MG63 (cell line): ENCODE measurements at regions not wholly inside any gene's neighbourhood (a gene's known extent, or its start where the extent isn't known, plus 50 kb on each side); places are given as distances from the start of the nearest gene placed in this dataset.
"Not testable (repeated sequence)": the region's sequence is repeated elsewhere in the genome, so short reads cannot be mapped to it uniquely, and the experiment has no call there.

ENCODE experiments used
- DNase-seq: peaks from one replicate; pipeline ENCODE4 v3.0.0-alpha.2; 2020
- H3K27me3 ChIP-seq: fragments of 250-450 bp; sonication (Bioruptor Pico); 2 replicates; pipeline ENCODE4 v1.5.1; 2020; ENCODE audit warnings: mild to moderate bottlenecking, moderate library complexity
- H3K36me3 ChIP-seq: fragments of 250-450 bp; sonication (Bioruptor Pico); 2 replicates; pipeline ENCODE4 v1.5.1; 2020; ENCODE audit warnings: mild to moderate bottlenecking, moderate library complexity
- H3K4me3 ChIP-seq: fragments of 250-450 bp; sonication (Bioruptor Pico); 2 replicates; pipeline ENCODE4 v1.5.1; 2020; ENCODE audit warnings: mild to moderate bottlenecking, moderate library complexity
- H3K9me3 ChIP-seq: fragments of 250-450 bp; sonication (Bioruptor Pico); 2 replicates; pipeline ENCODE4 v1.5.1; 2020; ENCODE audit warnings: mild to moderate bottlenecking, moderate library complexity

DNA sequence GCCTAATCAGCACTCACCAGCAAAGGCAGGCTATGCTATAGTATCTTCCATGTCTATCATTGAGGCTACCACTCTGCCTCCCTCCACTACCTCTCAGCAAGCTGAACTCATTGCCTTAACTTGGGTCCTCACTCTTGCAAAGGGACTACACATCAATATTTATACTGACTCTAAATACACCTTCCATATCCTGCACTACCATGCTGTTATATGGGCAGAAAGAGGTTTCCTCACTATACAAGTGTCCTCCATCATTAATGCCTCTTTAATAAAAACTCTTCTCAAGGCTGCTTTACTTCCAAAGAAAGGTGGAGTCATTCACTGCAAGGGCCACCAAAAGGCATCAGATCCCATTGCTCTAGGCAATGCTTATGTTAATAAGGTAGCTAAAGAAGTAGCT lies 669.3 kb upstream of the USP15 start:
- not testable (repeated sequence) for H3K27me3 ChIP-seq, DNase-seq, H3K4me3 ChIP-seq, H3K9me3 ChIP-seq, H3K36me3 ChIP-seq

DNA sequence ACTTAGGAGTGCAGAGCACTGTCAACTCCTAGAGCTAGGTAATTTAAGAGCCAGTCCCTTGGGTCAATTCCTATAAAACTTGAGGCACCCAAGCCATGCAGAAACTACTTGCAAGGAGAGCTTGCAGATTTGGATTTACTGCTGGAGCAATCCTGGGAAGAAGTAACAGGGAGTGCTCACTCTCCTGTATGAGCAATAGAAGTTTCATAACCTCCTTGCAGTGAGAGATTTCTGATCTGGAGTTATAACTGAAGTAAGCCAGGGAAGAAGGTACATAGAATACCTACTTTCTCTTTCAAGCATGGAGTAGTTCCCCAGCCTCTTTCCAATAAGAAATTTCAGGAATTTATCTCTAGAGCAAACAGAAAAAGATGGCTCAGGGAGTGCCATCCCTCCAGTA lies 650.1 kb upstream of the USP15 start:
- Histone ChIP-seq H3K27me3 (no peaks in the 10 kb centered on the region), H3K4me3 (no peak overlapping the region), H3K9me3 (no peaks in the 10 kb centered on the region), H3K36me3 (no peaks in the 10 kb centered on the region)
- no peak for DNase-seq

DNA sequence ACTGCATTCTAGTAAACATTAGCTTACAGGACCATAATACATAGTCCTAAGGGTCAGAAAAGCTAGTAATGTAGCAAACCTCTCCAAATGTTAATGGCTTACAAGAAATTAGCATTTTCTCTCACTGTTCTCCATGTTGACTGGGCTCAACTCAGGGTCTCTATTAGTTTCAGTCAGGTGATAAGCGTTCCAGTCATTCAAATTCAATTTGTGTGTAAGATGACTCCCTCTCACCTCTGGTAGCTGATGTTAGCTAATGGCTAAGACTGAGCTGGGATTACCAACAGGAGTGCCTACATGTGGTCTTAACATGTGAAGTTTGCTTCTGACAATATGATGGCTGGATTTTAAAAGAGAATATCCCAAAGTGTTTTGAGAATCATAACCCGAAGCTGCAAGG lies 630.5 kb upstream of the USP15 start:
- H3K4me3 ChIP-seq, result no peak overlapping the region
- no peaks in the 10 kb centered on the region for H3K36me3 ChIP-seq
- no peaks in the 10 kb centered on the region for H3K27me3 ChIP-seq
- DNase-seq, result no peak
- H3K9me3 ChIP-seq, result no peaks in the 10 kb centered on the region

GRCh38 chr12:61646639-61647038 lies 613.6 kb upstream of the USP15 start:
- H3K36me3 ChIP-seq, result no peaks in the 10 kb centered on the region
- H3K27me3 ChIP-seq, result no peaks in the 10 kb centered on the region; the same call in 1 of the 2 replicates
- no peaks in the 10 kb centered on the region for H3K9me3 ChIP-seq
- no peak overlapping the region for H3K4me3 ChIP-seq
- no peak for DNase-seq

DNA sequence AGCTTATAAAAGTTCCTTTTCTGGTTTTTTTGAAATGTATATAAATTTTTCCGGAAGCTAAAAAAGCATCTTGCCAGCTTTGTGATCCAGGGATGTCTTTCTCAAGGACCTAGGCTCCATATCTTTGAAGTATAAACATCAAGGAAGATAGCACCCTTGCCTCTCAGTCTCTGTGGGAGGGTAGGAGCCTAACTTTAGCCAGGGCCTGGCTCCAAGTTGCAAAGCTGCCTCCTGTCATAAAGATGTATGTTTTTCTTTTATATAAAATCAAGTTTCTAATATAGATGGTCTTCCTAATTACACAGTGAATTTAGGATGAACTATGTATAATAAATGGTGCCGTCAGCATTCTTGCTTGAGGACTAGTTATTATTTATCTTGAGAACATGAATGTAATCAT lies 612.6 kb upstream of the USP15 start:
- Histone ChIP-seq H3K36me3 (no peaks in the 10 kb centered on the region), H3K9me3 (no peaks in the 10 kb centered on the region), H3K27me3 (no peaks in the 10 kb centered on the region; the same call in 1 of the 2 replicates), H3K4me3 (no peak overlapping the region)
- DNase-seq, result no peak

- no peak for DNase-seq
- no peaks in the 10 kb centered on the region for H3K36me3 ChIP-seq
- H3K27me3 ChIP-seq, result no peaks in the 10 kb centered on the region
- no peak overlapping the region for H3K4me3 ChIP-seq
- no peaks in the 10 kb centered on the region for H3K9me3 ChIP-seq
Observed at GRCh38 chr12:61652265-61652664, 607.9 kb upstream of the USP15 start.

DNA sequence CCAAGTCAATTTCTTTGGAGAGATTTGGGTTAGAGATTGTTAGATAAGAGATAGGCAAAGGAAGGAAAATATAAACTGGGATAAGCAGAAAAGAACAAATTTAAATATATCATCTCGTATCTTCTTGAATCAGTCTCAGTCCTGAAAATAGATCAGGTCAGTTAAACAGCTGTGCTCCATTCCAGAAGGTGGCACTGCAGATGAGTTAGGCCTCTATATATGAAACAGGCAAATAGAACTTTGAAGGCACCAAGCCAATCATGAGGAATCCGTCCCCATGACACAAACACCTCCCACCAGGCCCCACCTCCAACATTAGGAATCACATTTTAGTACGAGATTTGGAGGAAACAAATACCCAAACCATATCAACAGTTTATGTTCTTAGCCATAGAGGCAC lies 605.5 kb upstream of the USP15 start:
- Histone ChIP-seq H3K36me3 (no peaks in the 10 kb centered on the region), H3K27me3 (no peaks in the 10 kb centered on the region), H3K4me3 (no peak overlapping the region), H3K9me3 (no peaks in the 10 kb centered on the region)
- DNase-seq, result no peak

DNA sequence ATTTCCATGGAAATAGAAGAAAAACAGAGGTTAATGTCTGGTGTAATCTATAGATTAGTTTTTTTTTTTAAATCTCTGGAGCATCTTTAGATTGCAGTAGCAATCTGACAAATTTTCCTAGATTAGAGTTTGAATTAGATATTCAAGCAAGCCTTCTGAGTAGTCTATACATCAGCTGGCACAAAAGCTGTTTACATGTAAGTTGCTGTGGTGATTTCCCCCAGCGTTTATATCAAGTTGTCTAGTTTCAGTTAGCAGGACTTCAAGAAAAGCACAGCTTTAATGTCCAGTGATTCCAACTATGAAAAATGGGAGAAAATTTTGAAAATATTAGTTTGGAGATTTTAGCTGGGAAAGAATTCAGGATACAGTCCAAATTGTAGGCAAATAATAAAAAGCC lies 605.0 kb upstream of the USP15 start:
- H3K27me3 ChIP-seq, result no peaks in the 10 kb centered on the region
- no peak overlapping the region for H3K4me3 ChIP-seq
- H3K9me3 ChIP-seq, result no peaks in the 10 kb centered on the region
- DNase-seq, result no peak
- no peaks in the 10 kb centered on the region for H3K36me3 ChIP-seq

DNA sequence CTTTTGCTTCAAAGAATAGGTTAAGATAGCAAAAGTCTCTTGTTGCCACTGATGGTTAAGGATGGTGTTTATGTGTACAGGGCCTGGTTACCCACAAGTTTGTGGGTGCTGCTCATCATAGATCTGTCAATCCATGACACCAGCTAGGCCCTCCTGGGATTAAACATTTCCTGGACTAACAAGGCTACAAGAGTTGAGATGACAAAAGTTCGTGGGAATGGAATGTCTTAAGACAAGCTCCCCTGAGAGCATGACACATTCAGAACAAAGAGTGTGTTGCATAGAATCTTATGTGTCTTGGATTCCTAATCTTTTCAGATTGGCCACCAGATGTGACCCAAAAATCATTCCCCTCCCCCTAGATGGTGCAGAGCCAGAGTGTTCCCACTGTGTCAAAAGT lies 592.5 kb upstream of the USP15 start:
- no peak for DNase-seq
- no peak overlapping the region for H3K4me3 ChIP-seq
- no peaks in the 10 kb centered on the region for H3K9me3 ChIP-seq
- no peaks in the 10 kb centered on the region for H3K36me3 ChIP-seq
- H3K27me3 ChIP-seq, result no peaks in the 10 kb centered on the region

DNA sequence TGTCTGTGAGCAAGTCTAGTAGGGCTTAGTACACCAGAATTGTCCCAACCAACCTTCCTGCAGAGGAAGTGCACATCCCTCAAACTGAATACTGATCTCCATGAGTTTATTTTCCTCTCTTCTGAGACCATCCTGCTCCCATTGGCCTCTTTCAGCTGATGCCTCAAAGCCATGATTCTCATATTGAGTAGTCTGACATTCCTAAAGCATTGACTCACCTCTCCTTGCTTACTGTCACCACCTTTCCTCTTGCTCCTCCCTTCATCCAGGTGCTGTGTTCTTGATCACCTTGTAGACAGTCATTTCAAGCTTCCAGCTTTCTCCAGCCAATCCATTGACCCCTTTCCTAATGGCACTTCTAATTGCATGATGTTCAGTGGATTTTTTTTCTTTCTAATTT lies 583.7 kb upstream of the USP15 start:
- H3K36me3 ChIP-seq, result no peaks in the 10 kb centered on the region
- H3K9me3 ChIP-seq, result no peaks in the 10 kb centered on the region
- H3K4me3 ChIP-seq, result no peak overlapping the region
- H3K27me3 ChIP-seq, result no peaks in the 10 kb centered on the region
- DNase-seq, result no peak

DNA sequence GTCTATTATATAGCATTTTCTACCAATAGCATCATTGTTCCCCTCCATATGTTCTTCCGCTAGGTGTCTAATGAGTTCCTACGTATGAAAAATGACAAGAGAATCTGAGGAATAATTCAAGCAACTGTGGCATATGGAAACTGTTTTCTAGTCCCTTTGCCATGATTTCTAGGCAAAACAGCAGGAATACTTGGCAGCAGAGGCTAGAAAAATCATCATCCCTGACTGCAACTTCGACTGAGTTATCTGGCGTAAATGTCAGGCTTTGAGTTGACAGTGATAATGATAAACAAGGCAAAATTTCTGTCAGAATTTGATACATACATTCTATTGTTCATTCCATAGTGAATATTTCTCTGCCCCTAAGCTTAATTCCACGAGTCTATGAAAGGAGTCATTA lies 572.8 kb upstream of the USP15 start:
- Histone ChIP-seq H3K36me3 (no peaks in the 10 kb centered on the region), H3K4me3 (no peak overlapping the region), H3K9me3 (no peaks in the 10 kb centered on the region), H3K27me3 (no peaks in the 10 kb centered on the region)
- no peak for DNase-seq

DNA sequence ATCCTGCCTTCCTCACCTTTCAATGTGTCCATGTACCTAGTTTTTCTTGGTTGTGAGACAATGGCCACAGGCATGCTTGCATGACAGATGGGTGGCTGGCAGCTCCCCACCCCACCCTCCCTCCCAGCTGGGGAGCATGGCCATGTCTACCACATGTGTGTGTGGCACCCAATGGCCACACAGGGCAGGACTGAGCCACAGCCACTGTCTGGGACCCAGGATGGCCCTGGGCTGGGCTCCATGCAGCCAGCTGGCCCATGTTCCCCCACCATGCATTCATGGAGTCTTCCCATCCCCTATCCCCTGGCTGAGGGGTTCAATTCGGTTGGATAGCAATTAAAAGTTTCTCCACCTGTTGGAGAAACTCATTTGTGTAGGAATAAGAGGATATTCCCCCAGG lies 566.0 kb upstream of the USP15 start:
- DNase-seq, result no peak
- no peak overlapping the region for H3K4me3 ChIP-seq

DNA sequence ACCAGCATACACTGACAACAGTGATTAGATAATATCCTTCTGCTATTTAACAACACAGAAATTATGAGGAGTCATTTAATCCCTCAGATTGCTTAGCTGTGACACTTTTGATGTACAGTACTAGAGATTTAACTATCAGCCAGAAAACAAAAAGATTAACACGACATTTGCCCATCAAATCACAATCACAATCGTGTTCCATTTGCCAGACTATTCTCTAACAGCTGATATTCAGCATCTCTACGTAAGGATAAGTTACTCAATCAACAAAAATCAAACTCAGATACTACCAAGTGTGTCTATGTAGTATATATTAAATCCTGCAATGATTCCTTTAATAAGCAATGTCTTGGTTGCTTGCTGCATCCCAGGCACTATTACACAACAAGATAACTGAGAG lies 558.7 kb upstream of the USP15 start:
- H3K27me3 ChIP-seq, result no peaks in the 10 kb centered on the region
- H3K9me3 ChIP-seq, result peaks cover 8% of the 10 kb centered on the region; the same call in 1 of the 2 replicates
- DNase-seq, result no peak
- H3K36me3 ChIP-seq, result no peaks in the 10 kb centered on the region
- no peak overlapping the region for H3K4me3 ChIP-seq

More for the DNA sequence above, 566.0 kb upstream of the USP15 start:
- Histone ChIP-seq H3K36me3 (no peaks in the 10 kb centered on the region), H3K27me3 (no peaks in the 10 kb centered on the region), H3K9me3 (peaks cover 8% of the 10 kb centered on the region; the same call in 1 of the 2 replicates)

DNA sequence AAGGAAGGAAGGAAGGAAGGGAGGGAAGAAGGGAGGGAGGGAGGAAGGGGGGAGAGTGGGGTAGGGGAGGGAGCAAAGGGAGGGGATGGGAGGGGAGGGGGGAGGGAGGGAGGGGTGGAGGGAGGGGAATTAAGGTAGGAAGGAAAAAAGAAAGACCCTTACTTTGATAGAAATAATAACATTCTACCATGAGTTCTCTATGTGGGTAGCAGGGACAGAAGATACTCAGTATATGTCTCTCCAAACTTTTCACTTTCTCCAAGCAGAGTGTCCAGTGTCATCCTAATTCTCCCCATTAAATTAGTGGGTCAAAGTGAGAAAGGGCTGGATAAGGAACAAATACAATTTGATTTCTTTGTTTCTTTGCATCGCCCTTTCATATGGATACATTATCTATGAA lies 553.4 kb upstream of the USP15 start:
- no peak overlapping the region for H3K4me3 ChIP-seq
- no peaks in the 10 kb centered on the region for H3K36me3 ChIP-seq
- no peaks in the 10 kb centered on the region for H3K9me3 ChIP-seq
- no peak for DNase-seq
- H3K27me3 ChIP-seq, result no peaks in the 10 kb centered on the region

DNA sequence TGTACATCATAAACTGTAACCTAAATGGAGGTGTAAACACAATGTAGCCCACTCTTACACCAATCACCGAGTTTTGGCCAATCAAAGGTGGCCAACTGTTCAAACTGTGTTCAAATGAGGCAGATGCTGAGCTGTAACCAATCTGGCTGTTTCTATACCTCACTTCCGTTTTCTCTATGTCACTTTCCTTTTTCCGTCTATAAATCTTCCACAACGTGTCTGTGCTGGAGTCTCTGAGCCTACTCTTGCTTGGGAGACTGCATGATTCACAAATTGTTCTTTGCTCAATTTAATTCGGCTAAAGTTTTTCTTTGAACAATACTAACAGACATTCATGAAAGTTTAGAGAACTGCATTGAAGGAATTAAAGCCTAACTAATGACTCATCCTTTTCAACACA lies 547.1 kb upstream of the USP15 start:
- no peak overlapping the region for H3K4me3 ChIP-seq

DNA sequence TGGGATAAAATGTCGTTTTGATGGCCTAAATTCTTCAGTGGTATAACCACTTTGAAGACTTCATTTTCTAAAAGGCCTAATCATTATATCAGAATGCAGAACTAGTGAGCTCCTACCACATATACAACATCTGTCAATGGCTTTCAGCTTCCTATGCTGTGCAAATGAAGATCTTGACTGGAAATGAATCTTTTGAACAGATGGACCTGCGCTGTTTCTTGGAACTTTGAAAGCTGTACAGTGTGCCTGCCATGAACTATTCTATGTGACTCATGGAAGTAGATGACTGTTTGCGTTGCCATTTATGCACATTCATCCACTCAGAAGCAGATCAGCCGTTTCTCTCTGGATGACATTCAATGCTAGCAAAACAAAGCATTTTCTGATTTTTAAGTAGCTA lies 542.2 kb upstream of the USP15 start:
- no peaks in the 10 kb centered on the region for H3K9me3 ChIP-seq
- no peak for DNase-seq
- no peaks in the 10 kb centered on the region for H3K36me3 ChIP-seq
- no peaks in the 10 kb centered on the region; the same call in 1 of the 2 replicates for H3K27me3 ChIP-seq
- no peak overlapping the region for H3K4me3 ChIP-seq

More for the DNA sequence above, 547.1 kb upstream of the USP15 start:
- Histone ChIP-seq H3K9me3 (no peaks in the 10 kb centered on the region), H3K27me3 (no peaks in the 10 kb centered on the region; the same call in 1 of the 2 replicates), H3K36me3 (no peaks in the 10 kb centered on the region)
- no peak for DNase-seq

GRCh38 chr12:61739925-61740324 lies 520.3 kb upstream of the USP15 start:
- Histone ChIP-seq H3K27me3 (no peaks in the 10 kb centered on the region), H3K9me3 (no peaks in the 10 kb centered on the region), H3K36me3 (no peaks in the 10 kb centered on the region), H3K4me3 (no peak overlapping the region)
- no peak for DNase-seq

DNA sequence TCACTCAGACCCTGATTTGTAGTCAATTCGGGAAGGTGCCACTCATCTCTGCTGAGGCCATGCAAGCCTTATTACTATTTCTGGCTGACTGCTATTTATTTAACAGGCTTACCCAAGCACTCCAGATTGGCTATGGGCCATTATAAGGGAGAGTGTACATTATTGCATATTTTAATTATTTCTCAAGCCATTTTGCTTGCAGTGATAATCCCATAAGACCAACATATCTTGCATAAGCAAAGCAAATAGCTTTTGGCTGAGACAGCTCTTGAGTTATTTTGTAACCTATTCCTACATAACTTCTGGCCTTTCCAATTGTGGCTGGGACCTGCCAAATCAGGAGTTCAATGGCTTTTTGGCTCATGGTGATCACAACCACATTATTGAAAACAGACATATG lies 509.6 kb upstream of the USP15 start:
- DNase-seq, result no peak
- no peak overlapping the region for H3K4me3 ChIP-seq
- no peaks in the 10 kb centered on the region for H3K27me3 ChIP-seq
- no peaks in the 10 kb centered on the region for H3K36me3 ChIP-seq
- H3K9me3 ChIP-seq, result no peaks in the 10 kb centered on the region

DNA sequence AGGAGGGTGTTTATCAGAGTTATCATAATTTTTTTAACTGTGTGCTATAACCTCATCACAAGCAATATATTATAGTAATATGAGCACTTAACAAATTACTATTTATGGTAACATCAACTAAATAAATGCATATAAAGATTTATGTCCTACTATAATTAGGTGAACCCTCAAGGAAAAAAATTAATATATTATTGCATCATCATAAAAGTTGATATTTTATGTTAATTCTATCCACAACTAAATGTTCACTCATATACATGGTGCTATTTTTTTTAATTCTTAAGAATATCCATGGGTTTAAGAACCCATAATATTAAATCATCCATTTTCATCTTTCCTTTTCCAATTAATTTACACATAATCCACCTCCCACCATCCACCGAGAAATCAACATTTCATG lies 506.0 kb upstream of the USP15 start:
- no peak overlapping the region for H3K4me3 ChIP-seq
- no peaks in the 10 kb centered on the region for H3K9me3 ChIP-seq
- DNase-seq, result no peak
- H3K27me3 ChIP-seq, result no peaks in the 10 kb centered on the region
- no peaks in the 10 kb centered on the region for H3K36me3 ChIP-seq
